SK-N-SH (cell line): ENCODE measurements at regions not wholly inside any gene's neighbourhood (a gene's known extent, or its start where the extent isn't known, plus 50 kb on each side); places are given as distances from the start of the nearest gene placed in this dataset.

ENCODE experiments used
- CTCF ChIP-seq: fragments of 200-600 bp; sonication (generic); IDR thresholded peaks from 2 replicates; pipeline ENCODE4 v1.6.1; 2017; ENCODE audit warnings: antibody characterized with exemption, mild to moderate bottlenecking, moderate library complexity
- EZH2phosphoT487 ChIP-seq: fragments of 200-600 bp; sonication (generic); IDR thresholded peaks from 2 replicates; pipeline ENCODE4 v1.6.1; 2017; ENCODE audit warnings: low read depth, mixed run types, mild to moderate bottlenecking, antibody characterized with exemption, moderate library complexity, borderline replicate concordance
- NFIC ChIP-seq: IDR thresholded peaks from 2 replicates; pipeline ENCODE4 v1.4.0; 2012; ENCODE audit warnings: borderline replicate concordance
- RAD21 ChIP-seq: IDR thresholded peaks from 2 replicates; pipeline ENCODE4 v1.6.1; 2012; ENCODE audit warnings: mild to moderate bottlenecking, low read length
- SIN3A ChIP-seq: IDR thresholded peaks from 2 replicates; pipeline ENCODE4 v1.6.1; 2012; ENCODE audit warnings: low read depth, mild to moderate bottlenecking, low read length, moderate library complexity, borderline replicate concordance
- TAF1 ChIP-seq: IDR thresholded peaks from 2 replicates; pipeline ENCODE4 v1.6.1; 2012; ENCODE audit warnings: low read depth, mild to moderate bottlenecking, low read length, moderate library complexity, borderline replicate concordance
- TF ChIP-seq, protein P1 (sequence below): fragments of 150-350 bp; IDR thresholded peaks from 2 replicates; pipeline ENCODE4 v1.6.1; 2017; ENCODE audit warnings: antibody characterized with exemption, low read length, low read depth, borderline replicate concordance

DNA sequence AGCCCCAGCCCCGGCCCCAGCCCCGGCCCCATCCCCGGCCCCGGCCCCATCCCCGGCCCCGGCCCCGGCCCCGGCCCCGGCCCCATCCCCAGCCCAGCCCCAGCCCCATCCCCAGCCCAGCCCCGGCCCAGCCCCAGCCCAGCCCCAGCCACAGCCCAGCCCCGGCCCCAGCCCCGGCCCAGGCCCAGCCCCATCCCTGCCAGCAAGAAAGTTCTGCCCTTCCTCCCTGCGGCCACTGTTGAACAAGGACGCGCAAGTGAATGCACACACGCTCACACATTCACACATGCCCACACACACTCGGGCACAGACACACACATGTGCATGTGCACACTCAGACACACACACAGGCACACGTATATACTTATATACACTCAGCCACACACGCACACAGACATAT is 287.0 kb downstream of the NDUFA10 start:
- TF ChIP-seq, protein P1, sequence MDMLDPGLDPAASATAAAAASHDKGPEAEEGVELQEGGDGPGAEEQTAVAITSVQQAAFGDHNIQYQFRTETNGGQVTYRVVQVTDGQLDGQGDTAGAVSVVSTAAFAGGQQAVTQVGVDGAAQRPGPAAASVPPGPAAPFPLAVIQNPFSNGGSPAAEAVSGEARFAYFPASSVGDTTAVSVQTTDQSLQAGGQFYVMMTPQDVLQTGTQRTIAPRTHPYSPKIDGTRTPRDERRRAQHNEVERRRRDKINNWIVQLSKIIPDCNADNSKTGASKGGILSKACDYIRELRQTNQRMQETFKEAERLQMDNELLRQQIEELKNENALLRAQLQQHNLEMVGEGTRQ, result no peak
- no peak for TF ChIP-seq NFIC
- no peak for TF ChIP-seq EZH2phosphoT487
- TF ChIP-seq CTCF, result no peak
- no peak for TF ChIP-seq SIN3A
- TF ChIP-seq TAF1, result no peak
- TF ChIP-seq RAD21, result no peak
